HEK293 (cell line): ENCODE measurements at regions not wholly inside any gene's neighbourhood (a gene's known extent, or its start where the extent isn't known, plus 50 kb on each side); places are given as distances from the start of the nearest gene placed in this dataset.

Experiments
- CTCF ChIA-PET: fragments of 350-600 bp; formaldehyde crosslinking; extraction: SDS; loops from one replicate; lab custom pipeline; 2021; ENCODE audit warnings: antibody characterized with exemption; lab: Yijun Ruan, JAX
- POLR2A ChIA-PET: fragments of 300-600 bp; formaldehyde crosslinking; extraction: SDS; loops from one replicate; lab custom pipeline; 2020; ENCODE audit warnings: antibody characterized with exemption, inconsistent platforms; lab: Yijun Ruan, JAX
- H3K27ac ChIP-seq: fragments of 200-500 bp; sonication (Bioruptor generic); 2 replicates; pipeline ENCODE4 v1.5.1; 2014; ENCODE audit warnings: low read depth, low read length, control low read depth, inconsistent platforms; ENCODE audit errors: extremely low read depth
- H3K36me3 ChIP-seq, 2 experiments: fragments of 200-500 bp in 1 of 2; sonication (Bioruptor generic) in 1 of 2; 1 replicate in 1 of 2; 2 replicates in 1 of 2; pipeline ENCODE4 v1.5.1; 2014 to 2017; ENCODE audit warnings: inconsistent platforms in 2 of 2, low read length in 2 of 2; ENCODE audit not compliant: control insufficient read depth in 2 of 2, insufficient read depth in 1 of 2
- H3K4me1 ChIP-seq: fragments of 200-500 bp; sonication (Bioruptor generic); 2 replicates; pipeline ENCODE4 v1.5.1; 2014; ENCODE audit warnings: mild to moderate bottlenecking, low read length, inconsistent platforms; ENCODE audit not compliant: control insufficient read depth, insufficient read depth
- H3K4me3 ChIP-seq: 2 replicates; pipeline ENCODE4 v1.5.1; 2011; ENCODE audit warnings: low read depth, mild to moderate bottlenecking, control low read depth, low read length, moderate library complexity
- H3K9me3 ChIP-seq: fragments of 200-500 bp; sonication (Bioruptor generic); 2 replicates; pipeline ENCODE4 v1.5.1; 2014; ENCODE audit warnings: low read depth, low read length, inconsistent platforms; ENCODE audit not compliant: control insufficient read depth, insufficient read depth
- GLIS1 ChIP-seq: fragments of 450-650 bp; formaldehyde crosslinking; IDR thresholded peaks from 2 replicates; pipeline ENCODE4 v1.5.1; 2016; ENCODE audit warnings: missing biosample characterization, missing genetic modification characterization
- HOXA7 ChIP-seq: sonication (generic); formaldehyde crosslinking; IDR thresholded peaks from 2 replicates; pipeline ENCODE4 v1.8.1; 2022; ENCODE audit warnings: missing genetic modification reagents, borderline replicate concordance
- PRDM1 ChIP-seq: fragments of 450-650 bp; formaldehyde crosslinking; IDR thresholded peaks from 2 replicates; pipeline ENCODE4; 2016; ENCODE audit warnings: missing biosample characterization, missing genetic modification characterization
- SCRT2 ChIP-seq: fragments of 450-650 bp; formaldehyde crosslinking; IDR thresholded peaks from 2 replicates; pipeline ENCODE4 v1.5.1; 2016; ENCODE audit warnings: missing biosample characterization, missing genetic modification characterization
- TRIM28 ChIP-seq: IDR thresholded peaks from 2 replicates; pipeline ENCODE4 v1.6.1; 2011; ENCODE audit warnings: low read length, control low read depth, borderline replicate concordance
- YY1 ChIP-seq: fragments of 450-650 bp; formaldehyde crosslinking; IDR thresholded peaks from 2 replicates; pipeline ENCODE4 v1.5.1; 2018; ENCODE audit warnings: missing biosample characterization, missing genetic modification characterization
- ZFP3 ChIP-seq: fragments of 450-650 bp; formaldehyde crosslinking; IDR thresholded peaks from 2 replicates; pipeline ENCODE4 v1.5.1; 2016; ENCODE audit warnings: low read depth, missing biosample characterization, missing genetic modification characterization
- ZNF132 ChIP-seq: fragments of 450-650 bp; formaldehyde crosslinking; IDR thresholded peaks from 2 replicates; pipeline ENCODE4 v1.5.1; 2017; ENCODE audit warnings: missing biosample characterization, missing genetic modification characterization, borderline replicate concordance
- ZNF140 ChIP-seq: fragments of 450-650 bp; formaldehyde crosslinking; IDR thresholded peaks from 2 replicates; pipeline ENCODE4 v1.5.1; 2016; ENCODE audit warnings: missing biosample characterization, missing genetic modification characterization
- ZNF202 ChIP-seq: fragments of 450-650 bp; formaldehyde crosslinking; IDR thresholded peaks from 2 replicates; pipeline ENCODE4 v1.5.1; 2016; ENCODE audit warnings: missing biosample characterization, missing genetic modification characterization, borderline replicate concordance
- ZNF335 ChIP-seq: fragments of 450-650 bp; formaldehyde crosslinking; conservative IDR thresholded peaks from 2 replicates; pipeline ENCODE4 v1.5.1; 2016; ENCODE audit warnings: missing biosample characterization, missing genetic modification characterization
- ZNF341 ChIP-seq: fragments of 450-650 bp; formaldehyde crosslinking; IDR thresholded peaks from 2 replicates; pipeline ENCODE4; 2016; ENCODE audit warnings: low read depth, missing biosample characterization, missing genetic modification characterization
- ZNF37A ChIP-seq: fragments of 450-650 bp; IDR thresholded peaks from 2 replicates; pipeline ENCODE4 v1.5.1; 2018; ENCODE audit warnings: missing biosample characterization, missing genetic modification characterization
- ZNF571 ChIP-seq: fragments of 450-650 bp; formaldehyde crosslinking; IDR thresholded peaks from 2 replicates; pipeline ENCODE4 v1.5.0; 2017; ENCODE audit warnings: missing biosample characterization, missing genetic modification characterization
- ZNF610 ChIP-seq: fragments of 450-650 bp; formaldehyde crosslinking; IDR thresholded peaks from 2 replicates; pipeline ENCODE4 v1.5.1; 2016; ENCODE audit warnings: missing biosample characterization, missing genetic modification characterization, borderline replicate concordance
- ZNF623 ChIP-seq: fragments of 450-650 bp; formaldehyde crosslinking; IDR thresholded peaks from 2 replicates; pipeline ENCODE4 v1.5.1; 2016; ENCODE audit warnings: missing biosample characterization, missing genetic modification characterization
- ZNF629 ChIP-seq: fragments of 450-650 bp; formaldehyde crosslinking; IDR thresholded peaks from 2 replicates; pipeline ENCODE4 v1.5.1; 2017; ENCODE audit warnings: missing biosample characterization, missing genetic modification characterization
- ZNF776 ChIP-seq: fragments of 450-650 bp; formaldehyde crosslinking; IDR thresholded peaks from 2 replicates; pipeline ENCODE4 v1.5.0; 2017; ENCODE audit warnings: missing biosample characterization, missing genetic modification characterization, borderline replicate concordance
- TF ChIP-seq, protein P1 (sequence below): fragments of 450-650 bp; formaldehyde crosslinking; IDR thresholded peaks from 2 replicates; pipeline ENCODE4 v1.5.1; 2016; ENCODE audit warnings: missing biosample characterization, missing genetic modification characterization
- TF ChIP-seq, protein P2 (sequence below): fragments of 450-650 bp; formaldehyde crosslinking; IDR thresholded peaks from 2 replicates; pipeline ENCODE4 v1.5.1; 2016; ENCODE audit warnings: missing biosample characterization, missing genetic modification characterization
- TF ChIP-seq, protein P3 (sequence below): fragments of 450-650 bp; formaldehyde crosslinking; IDR thresholded peaks from 2 replicates; pipeline ENCODE4 v1.5.1; 2016; ENCODE audit warnings: missing biosample characterization, missing genetic modification characterization

DNA sequence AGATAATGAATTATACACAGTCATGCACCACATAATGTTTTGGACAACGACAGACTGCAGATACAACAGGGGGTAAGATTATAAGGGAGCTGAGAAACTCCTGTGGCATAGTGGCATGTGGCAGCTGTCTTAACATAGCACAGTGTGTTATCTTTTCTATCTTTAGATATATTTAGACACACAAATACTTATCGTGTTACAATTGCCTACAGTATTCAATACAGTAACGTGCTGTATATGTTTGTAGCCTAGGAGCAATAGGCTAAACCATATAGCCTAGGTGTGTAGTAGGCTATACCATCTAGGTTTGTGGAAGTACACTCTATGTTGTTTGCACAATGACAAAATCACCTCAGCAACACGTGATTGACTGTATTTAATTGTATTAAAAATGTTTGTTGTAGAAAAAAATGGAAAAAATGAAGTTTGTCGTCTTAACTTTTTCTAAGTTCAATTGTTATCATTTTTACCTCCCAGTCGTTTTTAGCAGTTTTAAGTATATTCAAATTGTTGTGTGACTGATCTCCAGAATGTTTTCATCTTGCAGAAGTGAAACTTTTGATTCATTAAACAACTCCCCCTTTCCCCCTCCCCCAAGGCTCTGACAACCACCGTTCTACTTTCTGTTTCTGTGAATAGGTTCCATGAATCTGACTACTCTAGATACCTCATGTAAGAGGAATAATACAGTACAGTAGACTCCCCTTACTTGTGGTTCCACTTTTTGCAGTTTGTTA is 351.0 kb upstream of the B3GALT2 start:
- no peaks in the 10 kb centered on the region for H3K4me1 ChIP-seq

DNA sequence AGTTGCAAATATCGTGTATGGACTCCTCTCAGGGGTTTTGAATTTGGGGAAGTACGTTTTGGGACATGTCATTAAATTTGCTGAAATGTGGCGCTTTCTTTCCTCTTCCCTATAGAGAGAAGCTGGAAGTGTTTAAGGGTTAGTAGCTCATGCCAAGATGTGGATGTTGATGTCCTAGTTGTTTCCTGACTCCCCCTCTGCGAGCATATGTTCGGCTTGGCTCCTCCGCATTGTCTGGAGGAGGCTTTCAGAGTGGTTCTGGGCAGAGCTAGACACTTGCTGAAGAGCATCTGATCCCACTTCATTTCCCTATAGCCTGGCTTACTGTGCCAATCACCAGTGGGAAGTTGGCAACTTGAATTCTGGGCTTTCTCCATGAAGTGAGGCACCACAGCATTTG is 347.4 kb upstream of the B3GALT2 start:
- H3K4me3 ChIP-seq, result no peak overlapping the region
- TF ChIP-seq YY1 (tag by site-specific recombination) (no peak), PRDM1 (tag by site-specific recombination) (no peak), ZNF335 (tag by site-specific recombination) (no peak), SCRT2 (no peak), ZNF37A (tag by site-specific recombination) (no peak), ZNF571 (tag by site-specific recombination) (no peak), TRIM28 (no peak), ZNF341 (tag by site-specific recombination) (no peak), GLIS1 (tag by site-specific recombination) (no peak), ZFP3 (tag by site-specific recombination) (no peak), HOXA7 (CRISPR knock-in tag) (no peak)
- TF ChIP-seq, protein P1, sequence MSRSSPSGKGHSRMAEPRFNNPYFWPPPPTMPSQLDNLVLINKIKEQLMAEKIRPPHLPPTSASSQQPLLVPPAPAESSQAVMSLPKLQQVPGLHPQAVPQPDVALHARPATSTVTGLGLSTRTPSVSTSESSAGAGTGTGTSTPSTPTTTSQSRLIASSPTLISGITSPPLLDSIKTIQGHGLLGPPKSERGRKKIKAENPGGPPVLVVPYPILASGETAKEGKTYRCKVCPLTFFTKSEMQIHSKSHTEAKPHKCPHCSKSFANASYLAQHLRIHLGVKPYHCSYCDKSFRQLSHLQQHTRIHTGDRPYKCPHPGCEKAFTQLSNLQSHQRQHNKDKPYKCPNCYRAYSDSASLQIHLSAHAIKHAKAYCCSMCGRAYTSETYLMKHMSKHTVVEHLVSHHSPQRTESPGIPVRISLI (tag by site-specific recombination), result no peak
- no peaks in the 10 kb centered on the region for H3K36me3 ChIP-seq
- ChIA-PET POLR2A (no interaction called here), CTCF (interaction anchor here (0.7 kb wide), 1 partner anchor 1218 kb away, joined by 3 read pairs; no protein-coding TSS in a partner anchor)
- no peaks in the 10 kb centered on the region for H3K4me1 ChIP-seq
- H3K9me3 ChIP-seq, result no peaks in the 10 kb centered on the region
- H3K27ac ChIP-seq, result no peak overlapping the region

More for the DNA sequence above, 351.0 kb upstream of the B3GALT2 start:
- Histone ChIP-seq H3K36me3 (no peaks in the 10 kb centered on the region), H3K9me3 (no peaks in the 10 kb centered on the region), H3K27ac (no peak overlapping the region), H3K4me3 (no peak overlapping the region)
- TF ChIP-seq, protein P2, sequence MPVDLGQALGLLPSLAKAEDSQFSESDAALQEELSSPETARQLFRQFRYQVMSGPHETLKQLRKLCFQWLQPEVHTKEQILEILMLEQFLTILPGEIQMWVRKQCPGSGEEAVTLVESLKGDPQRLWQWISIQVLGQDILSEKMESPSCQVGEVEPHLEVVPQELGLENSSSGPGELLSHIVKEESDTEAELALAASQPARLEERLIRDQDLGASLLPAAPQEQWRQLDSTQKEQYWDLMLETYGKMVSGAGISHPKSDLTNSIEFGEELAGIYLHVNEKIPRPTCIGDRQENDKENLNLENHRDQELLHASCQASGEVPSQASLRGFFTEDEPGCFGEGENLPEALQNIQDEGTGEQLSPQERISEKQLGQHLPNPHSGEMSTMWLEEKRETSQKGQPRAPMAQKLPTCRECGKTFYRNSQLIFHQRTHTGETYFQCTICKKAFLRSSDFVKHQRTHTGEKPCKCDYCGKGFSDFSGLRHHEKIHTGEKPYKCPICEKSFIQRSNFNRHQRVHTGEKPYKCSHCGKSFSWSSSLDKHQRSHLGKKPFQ (tag by site-specific recombination), result no peak
- CTCF ChIA-PET, result no interaction called here
- POLR2A ChIA-PET, result no interaction called here

DNA sequence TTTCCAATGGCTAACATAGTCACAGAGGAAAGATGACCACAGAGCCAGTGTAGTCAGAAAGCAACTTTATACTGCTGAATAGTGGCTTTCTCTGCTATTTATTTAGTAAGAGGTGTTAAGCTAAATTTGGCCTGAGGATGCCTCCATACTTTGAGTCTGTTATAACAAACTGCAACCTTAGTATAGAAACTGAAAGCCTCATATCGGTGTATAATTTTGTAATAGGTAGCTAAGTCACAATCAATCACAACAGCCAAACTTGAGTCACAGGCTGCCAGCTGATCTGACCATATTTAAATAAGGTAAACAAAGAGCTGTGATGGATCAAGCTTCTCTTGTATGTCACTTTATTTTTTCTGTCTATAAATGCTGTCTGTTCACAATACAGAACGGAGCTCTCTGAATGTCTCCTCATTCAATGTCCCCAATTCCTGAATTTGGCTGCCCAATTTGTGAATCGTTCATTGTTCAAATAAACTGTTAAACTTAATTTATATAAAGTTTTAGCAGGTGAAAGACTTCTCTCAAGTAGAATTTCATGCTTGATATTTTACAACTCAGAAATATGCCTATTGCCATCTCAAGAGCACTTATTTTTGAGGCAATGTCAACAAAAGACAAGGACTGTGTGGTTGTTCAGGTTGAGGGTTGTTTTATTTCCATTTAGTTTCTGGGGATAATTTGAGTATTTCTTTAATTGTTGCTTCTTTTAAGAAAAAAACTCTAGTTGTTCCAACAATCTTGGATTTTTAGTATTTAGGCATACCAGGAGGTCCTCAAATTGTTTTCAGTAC is 339.7 kb upstream of the B3GALT2 start:
- ChIA-PET CTCF (no interaction called here), POLR2A (no interaction called here)
- H3K27ac ChIP-seq, result no peak overlapping the region
- TF ChIP-seq, protein P3, sequence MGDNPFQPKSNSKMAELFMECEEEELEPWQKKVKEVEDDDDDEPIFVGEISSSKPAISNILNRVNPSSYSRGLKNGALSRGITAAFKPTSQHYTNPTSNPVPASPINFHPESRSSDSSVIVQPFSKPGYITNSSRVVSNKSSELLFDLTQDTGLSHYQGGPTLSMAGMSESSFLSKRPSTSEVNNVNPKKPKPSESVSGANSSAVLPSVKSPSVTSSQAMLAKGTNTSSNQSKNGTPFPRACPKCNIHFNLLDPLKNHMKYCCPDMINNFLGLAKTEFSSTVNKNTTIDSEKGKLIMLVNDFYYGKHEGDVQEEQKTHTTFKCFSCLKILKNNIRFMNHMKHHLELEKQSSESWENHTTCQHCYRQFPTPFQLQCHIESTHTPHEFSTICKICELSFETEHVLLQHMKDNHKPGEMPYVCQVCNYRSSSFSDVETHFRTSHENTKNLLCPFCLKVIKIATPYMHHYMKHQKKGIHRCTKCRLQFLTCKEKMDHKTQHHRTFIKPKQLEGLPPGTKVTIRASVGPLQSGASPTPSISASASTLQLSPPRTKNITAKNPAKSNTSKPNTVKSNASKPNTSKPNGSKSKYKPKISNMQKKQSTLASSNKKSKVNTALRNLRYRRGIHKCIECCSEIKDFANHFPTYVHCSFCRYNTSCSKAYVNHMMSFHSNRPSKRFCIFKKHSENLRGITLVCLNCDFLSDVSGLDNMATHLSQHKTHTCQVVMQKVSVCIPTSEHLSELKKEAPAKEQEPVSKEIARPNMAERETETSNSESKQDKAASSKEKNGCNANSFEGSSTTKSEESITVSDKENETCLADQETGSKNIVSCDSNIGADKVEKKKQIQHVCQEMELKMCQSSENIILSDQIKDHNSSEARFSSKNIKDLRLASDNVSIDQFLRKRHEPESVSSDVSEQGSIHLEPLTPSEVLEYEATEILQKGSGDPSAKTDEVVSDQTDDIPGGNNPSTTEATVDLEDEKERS (tag by site-specific recombination), result no peak
- TF ChIP-seq ZNF140 (tag by site-specific recombination) (no peak), ZNF132 (no peak), ZNF202 (no peak), ZNF629 (tag by site-specific recombination) (no peak), ZNF623 (tag by site-specific recombination) (no peak), ZNF610 (tag by site-specific recombination) (no peak), ZNF776 (no peak)
- TF ChIP-seq, all 188 proteins: peak for 0
- H3K4me3 ChIP-seq, result no peak overlapping the region
- no peaks in the 10 kb centered on the region for H3K9me3 ChIP-seq
- H3K4me1 ChIP-seq, result no peaks in the 10 kb centered on the region
- no peaks in the 10 kb centered on the region for H3K36me3 ChIP-seq
